ENCODE measurements at regions not wholly inside any gene's neighbourhood (a gene's known extent, or its start where the extent isn't known, plus 50 kb on each side); places are given as distances from the start of the nearest gene placed in this dataset.
A peak's percentile ranks its signal among the peaks of the same experiment; 100 is the strongest.
"Not testable (repeated sequence)": the region's sequence is repeated elsewhere in the genome, so short reads cannot be mapped to it uniquely, and the experiment has no call there.

GRCh38 chr14:31911160-31911559 is 165.9 kb upstream of the ARHGAP5 start:
- peaks cover 4% of the 10 kb centered on the region for H3K27me3 Mint-ChIP-seq

GRCh38 chr14:31913370-31913769 is 163.7 kb upstream of the ARHGAP5 start:
- no peak overlapping the region for H3K27ac Mint-ChIP-seq
- H3K4me1 Mint-ChIP-seq: no peaks in the 10 kb centered on the region
- peaks cover 8% of the 10 kb centered on the region for H3K9me3 Mint-ChIP-seq
- H3K4me3 Mint-ChIP-seq: no peak overlapping the region
- no peaks in the 10 kb centered on the region for H3K36me3 Mint-ChIP-seq
- no peak for ATAC-seq (ENCODE audit: low read depth)
- no peak for DNase-seq
- POLR2A ChIA-PET: no interaction called here
- no peaks in the 10 kb centered on the region for H3K27me3 Mint-ChIP-seq

More at GRCh38 chr14:31911160-31911559, 165.9 kb upstream of the ARHGAP5 start:
- POLR2A ChIA-PET: no interaction called here
- Mint-ChIP-seq H3K4me1 (no peaks in the 10 kb centered on the region), H3K9me3 (peaks cover 8% of the 10 kb centered on the region), H3K4me3 (no peak overlapping the region), H3K27ac (no peak overlapping the region), H3K36me3 (no peaks in the 10 kb centered on the region)
- ATAC-seq (ENCODE audit: low read depth) (no peak), DNase-seq (no peak)

- DNase-seq; ATAC-seq (ENCODE audit: low read depth); H3K36me3 Mint-ChIP-seq; H3K27me3 Mint-ChIP-seq; H3K27ac Mint-ChIP-seq; H3K4me1 Mint-ChIP-seq; H3K4me3 Mint-ChIP-seq; POLR2A ChIA-PET; H3K9me3 Mint-ChIP-seq: not testable (repeated sequence)
Observed at GRCh38 chr14:31918289-31918688, 158.8 kb upstream of the ARHGAP5 start.

- Mint-ChIP-seq H3K27ac (no peak overlapping the region), H3K4me1 (no peaks in the 10 kb centered on the region), H3K36me3 (no peaks in the 10 kb centered on the region), H3K27me3 (peaks cover 6% of the 10 kb centered on the region), H3K4me3 (no peak overlapping the region), H3K9me3 (no peaks in the 10 kb centered on the region)
- POLR2A ChIA-PET: no interaction called here
- ATAC-seq (ENCODE audit: low read depth): no peak
- DNase-seq: no peak
Observed at GRCh38 chr14:31920001-31920400, 157.1 kb upstream of the ARHGAP5 start.

GRCh38 chr14:31920989-31921650 is 156.0 kb upstream of the ARHGAP5 start:
- Mint-ChIP-seq H3K9me3 (no peaks in the 10 kb centered on the region), H3K27me3 (peaks cover 6% of the 10 kb centered on the region), H3K4me1 (no peaks in the 10 kb centered on the region), H3K36me3 (no peaks in the 10 kb centered on the region), H3K27ac (no peak overlapping the region), H3K4me3 (no peak overlapping the region)
- no peak for ATAC-seq (ENCODE audit: low read depth)
- no peak for DNase-seq
- POLR2A ChIA-PET: no interaction called here

GRCh38 chr14:31921721-31922120 is 155.4 kb upstream of the ARHGAP5 start:
- ATAC-seq (ENCODE audit: low read depth): no peak
- H3K4me3 Mint-ChIP-seq: no peak overlapping the region
- DNase-seq: no peak

GRCh38 chr14:31926123-31926522 is 151.0 kb upstream of the ARHGAP5 start:
- no peak overlapping the region for H3K4me3 Mint-ChIP-seq
- ATAC-seq (ENCODE audit: low read depth): peak; percentile 42
- H3K9me3 Mint-ChIP-seq: no peaks in the 10 kb centered on the region
- no peaks in the 10 kb centered on the region for H3K36me3 Mint-ChIP-seq
- H3K4me1 Mint-ChIP-seq: peaks cover 2% of the 10 kb centered on the region
- no peak overlapping the region for H3K27ac Mint-ChIP-seq
- H3K27me3 Mint-ChIP-seq: peaks cover 3% of the 10 kb centered on the region
- POLR2A ChIA-PET: interaction anchor here (0.6 kb wide), 1 partner anchor 699 kb away, joined by 3 read pairs; no protein-coding TSS in a partner anchor
- no peak for DNase-seq

More at GRCh38 chr14:31921721-31922120, 155.4 kb upstream of the ARHGAP5 start:
- Mint-ChIP-seq H3K27me3 (peaks cover 6% of the 10 kb centered on the region), H3K9me3 (no peaks in the 10 kb centered on the region), H3K4me1 (no peaks in the 10 kb centered on the region), H3K27ac (no peak overlapping the region), H3K36me3 (no peaks in the 10 kb centered on the region)
- POLR2A ChIA-PET: no interaction called here

- H3K36me3 Mint-ChIP-seq: no peaks in the 10 kb centered on the region
- DNase-seq (no peak), ATAC-seq (ENCODE audit: low read depth) (no peak)
- no peak overlapping the region for H3K4me3 Mint-ChIP-seq
- H3K27ac Mint-ChIP-seq: no peak overlapping the region
- POLR2A ChIA-PET: no interaction called here
- H3K4me1 Mint-ChIP-seq: peaks cover 2% of the 10 kb centered on the region
- H3K9me3 Mint-ChIP-seq: no peaks in the 10 kb centered on the region
- H3K27me3 Mint-ChIP-seq: no peaks in the 10 kb centered on the region
Observed at GRCh38 chr14:31926652-31927347, 150.3 kb upstream of the ARHGAP5 start.

GRCh38 chr14:31927348-31927832 is 149.7 kb upstream of the ARHGAP5 start:
- Mint-ChIP-seq H3K4me3 (no peak overlapping the region), H3K9me3 (no peaks in the 10 kb centered on the region), H3K36me3 (no peaks in the 10 kb centered on the region), H3K4me1 (peaks cover 2% of the 10 kb centered on the region), H3K27ac (no peak overlapping the region), H3K27me3 (no peaks in the 10 kb centered on the region)
- ATAC-seq (ENCODE audit: low read depth) (no peak), DNase-seq (no peak)
- POLR2A ChIA-PET: no interaction called here

GRCh38 chr14:31930070-31930469 is 147.0 kb upstream of the ARHGAP5 start:
- no peak for ATAC-seq (ENCODE audit: low read depth)
- H3K4me1 Mint-ChIP-seq: peaks cover 2% of the 10 kb centered on the region
- no peak overlapping the region for H3K4me3 Mint-ChIP-seq
- DNase-seq: no peak
- H3K9me3 Mint-ChIP-seq: no peaks in the 10 kb centered on the region
- H3K36me3 Mint-ChIP-seq: no peaks in the 10 kb centered on the region
- no peaks in the 10 kb centered on the region for H3K27me3 Mint-ChIP-seq
- H3K27ac Mint-ChIP-seq: no peak overlapping the region
- POLR2A ChIA-PET: no interaction called here

GRCh38 chr14:31930493-31931240 is 146.4 kb upstream of the ARHGAP5 start:
- no peak overlapping the region for H3K27ac Mint-ChIP-seq
- ATAC-seq (ENCODE audit: low read depth): no peak

GRCh38 chr14:31932675-31933074 is 144.4 kb upstream of the ARHGAP5 start:
- Mint-ChIP-seq H3K4me1 (peaks cover 2% of the 10 kb centered on the region), H3K4me3 (no peak overlapping the region), H3K27me3 (no peaks in the 10 kb centered on the region), H3K9me3 (no peaks in the 10 kb centered on the region), H3K27ac (no peak overlapping the region), H3K36me3 (no peaks in the 10 kb centered on the region)
- POLR2A ChIA-PET: no interaction called here
- no peak for DNase-seq
- no peak for ATAC-seq (ENCODE audit: low read depth)

More at GRCh38 chr14:31930493-31931240, 146.4 kb upstream of the ARHGAP5 start:
- Mint-ChIP-seq H3K4me1 (peaks cover 2% of the 10 kb centered on the region), H3K36me3 (no peaks in the 10 kb centered on the region), H3K4me3 (no peak overlapping the region), H3K27me3 (no peaks in the 10 kb centered on the region), H3K9me3 (no peaks in the 10 kb centered on the region)
- POLR2A ChIA-PET: no interaction called here
- no peak for DNase-seq

GRCh38 chr14:31933716-31934115 is 143.4 kb upstream of the ARHGAP5 start:
- no peak overlapping the region for H3K4me3 Mint-ChIP-seq

More at GRCh38 chr14:31933716-31934115, 143.4 kb upstream of the ARHGAP5 start:
- no peak for ATAC-seq (ENCODE audit: low read depth)
- Mint-ChIP-seq H3K9me3 (no peaks in the 10 kb centered on the region), H3K27ac (no peak overlapping the region), H3K27me3 (no peaks in the 10 kb centered on the region), H3K4me1 (peaks cover 7% of the 10 kb centered on the region), H3K36me3 (no peaks in the 10 kb centered on the region)
- DNase-seq: no peak
- POLR2A ChIA-PET: no interaction called here
